K562 (cell line): ENCODE measurements at regions not wholly inside any gene's neighbourhood (a gene's known extent, or its start where the extent isn't known, plus 50 kb on each side); places are given as distances from the start of the nearest gene placed in this dataset.
A peak's percentile ranks its signal among the peaks of the same experiment; 100 is the strongest.
"Not testable (repeated sequence)": the region's sequence is repeated elsewhere in the genome, so short reads cannot be mapped to it uniquely, and the experiment has no call there.

Experiments used
- ATAC-seq: fragments of 200-7000 bp; cut with Tn5 transposase; 3 replicates; pipeline ENCODE4 v1.9.1; 2020; ENCODE audit warnings: moderate library complexity
- BruUV-seq: library from RNA; stranded (reverse); fragments of 400-500 nt; replicated peaks from 2 replicates; lab custom pipeline; 2021; lab: Mats Ljungman, UMichigan
- CTCF ChIA-PET: fragments of 300-600 bp; formaldehyde crosslinking; extraction: SDS; loops from one replicate; lab custom pipeline; 2021; ENCODE audit warnings: low intra/inter-chr PET ratio; lab: Yijun Ruan, JAX
- POLR2A ChIA-PET: fragments of 300-600, 350-650 bp; sonication (Branson Sonifier 250); formaldehyde crosslinking; extraction: SDS; loops from one replicate; lab custom pipeline; 2021; ENCODE audit warnings: antibody characterized with exemption, inconsistent platforms; lab: Yijun Ruan, JAX
- DNase-seq, 4 experiments: peaks; one replicate each; pipeline versions ENCODE4 v3.0.0 to v3.0.0-alpha.2; 2011 to 2018; ENCODE audit warnings: low spot score in 3 of 4, mixed read lengths in 3 of 4; ENCODE audit errors: extremely low read depth in 1 of 4
- FAIRE-seq: peaks from 2 replicates; lab custom pipeline; 2011; peaks lifted over from hg19 to GRCh38; lab: Jason Lieb, UNC
- H2AFZ ChIP-seq: 2 replicates; pipeline ENCODE4 v1.6.0; 2011; ENCODE audit warnings: low read depth, low read length, control low read depth, inconsistent platforms
- H3K27ac ChIP-seq: fragments of 200-600 bp; 3 replicates; pipeline ENCODE4 v1.8.0; 2011; ENCODE audit warnings: low read depth, mild to moderate bottlenecking, control low read depth, inconsistent platforms, low read length, moderate library complexity, mixed read lengths; ENCODE audit errors: extremely low read depth
- H3K27me3 ChIP-seq, 2 experiments: fragments of 300-600 bp in 1 of 2; 2 replicates in 1 of 2; 3 replicates in 1 of 2; pipeline versions ENCODE4 v1.6.0 to v1.8.0; 2011; ENCODE audit warnings: inconsistent platforms in 2 of 2, low read length in 2 of 2, mild to moderate bottlenecking in 1 of 2, mixed read lengths in 1 of 2, moderate library complexity in 1 of 2; ENCODE audit not compliant: control insufficient read depth in 2 of 2, insufficient read depth in 2 of 2
- H3K36me3 ChIP-seq: fragments of 300-600 bp; 3 replicates; pipeline ENCODE4 v1.8.0; 2011; ENCODE audit warnings: mild to moderate bottlenecking, low read length, inconsistent platforms; ENCODE audit not compliant: control insufficient read depth, insufficient read depth
- H3K4me1 ChIP-seq, 2 experiments: fragments of 200-600 bp in 1 of 2; replicated peaks in 1 of 2; 2 replicates in 1 of 2; 3 replicates in 1 of 2; pipeline versions ENCODE4 v1.5.1 to v1.8.0; 2011; ENCODE audit warnings: inconsistent platforms in 2 of 2, low read length in 2 of 2, mild to moderate bottlenecking in 1 of 2, mixed read lengths in 1 of 2, moderate library complexity in 1 of 2; ENCODE audit not compliant: control insufficient read depth in 2 of 2, insufficient read depth in 2 of 2
- H3K4me2 ChIP-seq: 2 replicates; pipeline ENCODE4 v1.6.1; 2011; ENCODE audit warnings: low read length, control low read depth, inconsistent platforms, mixed read lengths; ENCODE audit not compliant: insufficient read depth
- H3K4me3 ChIP-seq: fragments of 200-600 bp; sonication (generic), shearing (Covaris generic); 2 replicates; pipeline ENCODE4 v1.5.1; 2016; ENCODE audit warnings: control low read depth, inconsistent platforms
- H3K79me2 ChIP-seq: fragments of 200-600 bp; 3 replicates; pipeline ENCODE4 v1.8.0; 2011; ENCODE audit warnings: low read length, inconsistent platforms; ENCODE audit not compliant: control insufficient read depth, insufficient read depth
- H3K9ac ChIP-seq, 2 experiments: 2 replicates each; pipeline versions ENCODE4 v1.6.0 to v1.6.1; 2011; ENCODE audit warnings: low read depth in 2 of 2, low read length in 2 of 2, control low read depth in 1 of 2, inconsistent platforms in 1 of 2, mild to moderate bottlenecking in 1 of 2, mixed read lengths in 1 of 2; ENCODE audit not compliant: insufficient read depth in 1 of 2
- H3K9me1 ChIP-seq: one replicate; pipeline ENCODE4 v1.6.0; 2011; ENCODE audit warnings: inconsistent platforms, mild to moderate bottlenecking, low read length, moderate library complexity; ENCODE audit not compliant: control insufficient read depth, insufficient read depth
- H3K9me3 ChIP-seq: replicated peaks from 2 replicates; pipeline ENCODE4 v1.5.1; 2011; ENCODE audit warnings: low read depth, low read length, inconsistent platforms; ENCODE audit not compliant: control insufficient read depth, insufficient read depth
- H4K20me1 ChIP-seq: replicated peaks from 2 replicates; pipeline ENCODE4 v1.6.1; 2011; ENCODE audit warnings: low read length, inconsistent platforms, mixed read lengths; ENCODE audit not compliant: control insufficient read depth, insufficient read depth
- HNRNPLL ChIP-seq: fragments of 200-400 bp; formaldehyde crosslinking; IDR thresholded peaks from 2 replicates; pipeline ENCODE4 v1.6.1; 2017; ENCODE audit warnings: low read length, low read depth, mild to moderate bottlenecking; ENCODE audit not compliant: poor library complexity, severe bottlenecking
- KDM4B ChIP-seq, 2 experiments: fragments of 450-650 bp in 1 of 2; sonication (generic) in 1 of 2; IDR thresholded peaks; 2 replicates each; pipeline ENCODE4 v1.6.1; 2016 to 2017; ENCODE audit warnings: borderline replicate concordance in 2 of 2, antibody characterized with exemption in 1 of 2, low read depth in 1 of 2, mild to moderate bottlenecking in 1 of 2
- WGBS: fragments of 100-300 bp; shearing (Covaris generic); methylation state at CpG from one replicate; pipeline ENCODE4 v1.1.6; 2016; ENCODE audit warnings: low coverage, mixed read lengths; ENCODE audit not compliant: insufficient coverage; ENCODE audit errors: missing lambda C conversion rate; 5-methylcytosine and 5-hydroxymethylcytosine counted together
- in situ Hi-C: fragments of 300-500 bp; cut with MboI; formaldehyde crosslinking; loops from 4 replicates; pipeline ENCODE4 v1.15.0; 2018; ENCODE audit warnings: inconsistent platforms, mixed read lengths
- intact Hi-C: fragments of 100-400 bp; cut with micrococcal nuclease; formaldehyde crosslinking; loops from 2 replicates; pipeline ENCODE4 v1.14.2; 2022
- TF ChIP-seq, protein P1 (sequence below), 2 experiments: fragments of 450-650 bp in 1 of 2; sonication (generic) in 1 of 2; formaldehyde crosslinking in 1 of 2; IDR thresholded peaks in 1 of 2; conservative IDR thresholded peaks in 1 of 2; 2 replicates each; pipeline versions ENCODE4 v1.6.1 to v1.8.1; 2016 to 2023; ENCODE audit warnings: mild to moderate bottlenecking in 2 of 2, moderate library complexity in 2 of 2, inconsistent platforms in 1 of 2, missing genetic modification reagents in 1 of 2

DNA sequence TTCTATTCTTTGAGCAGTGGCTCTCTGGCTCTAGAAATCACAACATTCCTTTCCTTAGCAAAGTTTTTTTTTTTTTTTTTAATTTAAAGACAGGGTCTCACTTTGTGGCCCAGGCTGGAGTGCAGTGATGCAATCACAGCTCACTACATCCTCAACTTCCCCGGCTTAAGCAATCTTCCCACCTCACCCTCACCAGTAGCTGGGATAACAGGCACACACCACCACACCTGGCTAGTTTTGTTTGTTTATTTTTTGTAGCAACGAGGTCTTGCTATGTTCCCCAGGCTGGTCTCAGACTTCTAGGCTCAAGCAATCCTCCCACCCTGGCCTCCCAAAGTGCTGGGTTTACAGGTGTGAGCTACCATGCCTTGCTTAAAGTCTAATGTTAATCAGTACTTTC, 85.2 kb downstream of the LMO4 start:
- H3K9ac ChIP-seq, H3K4me1 ChIP-seq, intact Hi-C loops, H2AFZ ChIP-seq, DNase-seq, H3K27ac ChIP-seq, CTCF ChIA-PET, H3K36me3 ChIP-seq, FAIRE-seq, in situ Hi-C loops, H3K9me1 ChIP-seq, ATAC-seq, H4K20me1 ChIP-seq, H3K79me2 ChIP-seq, BruUV-seq, POLR2A ChIA-PET, H3K9me3 ChIP-seq, H3K27me3 ChIP-seq, H3K4me3 ChIP-seq, H3K4me2 ChIP-seq: not testable (repeated sequence)
- 0% methylated on average over 2 of the region's 2 CpGs for WGBS
- TF ChIP-seq, protein P1, sequence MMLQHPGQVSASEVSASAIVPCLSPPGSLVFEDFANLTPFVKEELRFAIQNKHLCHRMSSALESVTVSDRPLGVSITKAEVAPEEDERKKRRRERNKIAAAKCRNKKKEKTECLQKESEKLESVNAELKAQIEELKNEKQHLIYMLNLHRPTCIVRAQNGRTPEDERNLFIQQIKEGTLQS (IDR thresholded peaks at IDR 0.05) = 0 out of 2 replicates have a peak, but pooled peaks have one; percentile 10
- TF ChIP-seq, protein P1 (CRISPR knock-in tag; conservative IDR thresholded peaks at IDR 0.05) = not testable (repeated sequence)
- TF ChIP-seq, all 486 proteins: peak for 1; not testable (repeated sequence) for 485

DNA sequence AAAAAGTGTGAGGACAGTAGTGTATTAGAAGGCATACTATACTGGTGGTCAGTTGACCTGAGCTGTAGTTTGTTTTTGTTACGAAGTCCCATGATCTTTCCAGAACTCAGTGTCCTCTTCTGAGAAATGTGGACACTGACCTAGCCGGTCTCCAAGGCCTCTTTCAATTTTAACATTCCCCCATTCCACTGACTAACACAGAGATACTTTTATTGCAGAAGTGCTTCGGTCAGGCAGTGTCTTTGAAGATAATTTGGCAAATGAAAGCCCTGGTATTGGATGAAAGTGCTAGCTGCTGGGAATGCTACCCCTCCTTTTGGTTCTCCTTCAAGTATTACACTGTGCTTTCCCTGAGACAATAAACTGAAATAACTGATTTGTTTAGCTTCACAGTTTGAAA, 89.4 kb downstream of the LMO4 start:
- no peak overlapping the region for H3K4me2 ChIP-seq
- no peak overlapping the region for H3K27ac ChIP-seq
- intact Hi-C loops = no loop called here
- H3K4me1 ChIP-seq = no peaks in the 10 kb centered on the region
- no peak for ATAC-seq
- in situ Hi-C loops = no loop called here
- no peak overlapping the region for H3K4me3 ChIP-seq
- no peak for TF ChIP-seq HNRNPLL
- TF ChIP-seq KDM4B (IDR thresholded peaks at IDR 0.05; ENCODE audit: borderline replicate concordance in 2 of 2, low read depth in 1 of 2) = no peak
- H3K27me3 ChIP-seq = no peaks in the 10 kb centered on the region
- no peaks in the 10 kb centered on the region for H3K9me3 ChIP-seq
- no peaks in the 10 kb centered on the region for H3K9me1 ChIP-seq
- POLR2A ChIA-PET = interaction anchor here (0.6 kb wide), 1 partner anchor 1815 kb away, joined by 3 read pairs; no protein-coding TSS in a partner anchor
- 0% methylated on average over 3 of the region's 3 CpGs for WGBS
- no peaks in the 10 kb centered on the region for H4K20me1 ChIP-seq
- no peaks in the 10 kb centered on the region for H3K79me2 ChIP-seq
- no peak for DNase-seq
- no peak overlapping the region for H3K9ac ChIP-seq
- no peak for FAIRE-seq
- no TSS peak for BruUV-seq
- no peaks in the 10 kb centered on the region for H3K36me3 ChIP-seq
- H2AFZ ChIP-seq = no peak overlapping the region
- CTCF ChIA-PET = no interaction called here
